ENCODE measurements at regions not wholly inside any gene's neighbourhood (a gene's known extent, or its start where the extent isn't known, plus 50 kb on each side); places are given as distances from the start of the nearest gene placed in this dataset.

- no peaks in the 10 kb centered on the region for H4K20me1 ChIP-seq (ENCODE audit: insufficient read depth, low read length)
- H3K4me3 ChIP-seq (ENCODE audit: low read depth, low read length, poor library complexity, severe bottlenecking), result no peak overlapping the region
- H3K27ac ChIP-seq (ENCODE audit: low read depth, low read length, poor library complexity, severe bottlenecking), result no peak overlapping the region
- H2AFZ ChIP-seq (ENCODE audit: low read length), result no peak overlapping the region
- no peak overlapping the region for H3K9ac ChIP-seq (ENCODE audit: low read length)
- TF ChIP-seq EZH2 (IDR thresholded peaks at IDR 0.05; ENCODE audit: borderline replicate concordance, low read length), result no peak
- TF ChIP-seq, protein P1, sequence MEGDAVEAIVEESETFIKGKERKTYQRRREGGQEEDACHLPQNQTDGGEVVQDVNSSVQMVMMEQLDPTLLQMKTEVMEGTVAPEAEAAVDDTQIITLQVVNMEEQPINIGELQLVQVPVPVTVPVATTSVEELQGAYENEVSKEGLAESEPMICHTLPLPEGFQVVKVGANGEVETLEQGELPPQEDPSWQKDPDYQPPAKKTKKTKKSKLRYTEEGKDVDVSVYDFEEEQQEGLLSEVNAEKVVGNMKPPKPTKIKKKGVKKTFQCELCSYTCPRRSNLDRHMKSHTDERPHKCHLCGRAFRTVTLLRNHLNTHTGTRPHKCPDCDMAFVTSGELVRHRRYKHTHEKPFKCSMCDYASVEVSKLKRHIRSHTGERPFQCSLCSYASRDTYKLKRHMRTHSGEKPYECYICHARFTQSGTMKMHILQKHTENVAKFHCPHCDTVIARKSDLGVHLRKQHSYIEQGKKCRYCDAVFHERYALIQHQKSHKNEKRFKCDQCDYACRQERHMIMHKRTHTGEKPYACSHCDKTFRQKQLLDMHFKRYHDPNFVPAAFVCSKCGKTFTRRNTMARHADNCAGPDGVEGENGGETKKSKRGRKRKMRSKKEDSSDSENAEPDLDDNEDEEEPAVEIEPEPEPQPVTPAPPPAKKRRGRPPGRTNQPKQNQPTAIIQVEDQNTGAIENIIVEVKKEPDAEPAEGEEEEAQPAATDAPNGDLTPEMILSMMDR (IDR thresholded peaks at IDR 0.05; ENCODE audit: low read length), result no peak
- H3K27me3 ChIP-seq (ENCODE audit: insufficient read depth, low read length), result no peaks in the 10 kb centered on the region
- no peaks in the 10 kb centered on the region for H3K79me2 ChIP-seq (ENCODE audit: insufficient read depth, low read length)
- H3K4me1 ChIP-seq (ENCODE audit: insufficient read depth, low read length, severe bottlenecking), result no peaks in the 10 kb centered on the region
- no peaks in the 10 kb centered on the region for H3K36me3 ChIP-seq (ENCODE audit: insufficient read depth, low read length)
- H3K9me2 ChIP-seq (ENCODE audit: low read depth, low read length), result no peaks in the 10 kb centered on the region
- H3K4me2 ChIP-seq (ENCODE audit: low read length), result no peak overlapping the region
- H3F3A ChIP-seq (ENCODE audit: insufficient read depth, low read length), result no peaks in the 10 kb centered on the region
- H3K9me3 ChIP-seq (ENCODE audit: low read length), result no peaks in the 10 kb centered on the region
Measured at GRCh38 chr7:81014266-81014665, 95.4 kb upstream of the SEMA3C start.

DNA sequence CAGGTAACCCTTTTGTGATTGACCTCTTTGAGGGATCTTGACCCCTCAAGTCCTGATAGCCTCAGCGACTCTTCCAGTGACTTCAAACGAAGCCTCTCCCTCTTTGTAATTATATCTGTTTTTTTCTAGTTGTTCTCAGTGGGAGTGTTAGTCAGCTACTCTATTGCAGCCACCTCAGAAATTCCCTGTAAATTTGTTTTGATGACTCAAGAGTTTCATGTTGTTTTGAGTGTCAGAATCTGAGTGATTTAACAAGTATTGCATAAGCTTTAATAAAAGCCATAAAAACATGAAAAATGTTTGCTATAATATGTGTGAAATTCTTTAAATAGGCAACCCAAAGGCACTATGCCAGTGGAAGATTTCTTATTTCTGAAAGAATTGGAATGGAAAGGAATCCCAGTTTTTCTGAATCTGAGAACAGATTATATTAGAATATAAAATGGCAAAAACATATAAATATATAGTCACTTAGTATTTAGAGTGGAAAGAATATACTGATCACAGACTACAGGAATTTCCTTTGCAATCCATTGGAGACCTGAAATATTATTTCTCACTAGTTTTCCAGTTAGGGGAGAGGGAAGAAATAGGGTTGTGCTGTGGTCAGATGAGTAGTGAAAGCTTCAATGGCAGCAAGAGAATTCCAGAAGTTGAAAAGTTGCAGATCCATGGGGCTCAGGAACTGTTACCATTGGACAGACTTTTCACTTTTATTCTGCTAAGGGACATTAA lies 94.4 kb upstream of the SEMA3C start:
- Histone ChIP-seq H3K27me3 (ENCODE audit: insufficient read depth, low read length) (no peaks in the 10 kb centered on the region), H3K4me1 (ENCODE audit: insufficient read depth, low read length, severe bottlenecking) (no peaks in the 10 kb centered on the region), H3K9me3 (ENCODE audit: low read length) (no peaks in the 10 kb centered on the region), H2AFZ (ENCODE audit: low read length) (no peak overlapping the region), H3K27ac (ENCODE audit: low read depth, low read length, poor library complexity, severe bottlenecking) (no peak overlapping the region), H3F3A (ENCODE audit: insufficient read depth, low read length) (no peaks in the 10 kb centered on the region), H3K4me2 (ENCODE audit: low read length) (no peak overlapping the region), H3K9ac (ENCODE audit: low read length) (no peak overlapping the region), H3K9me2 (ENCODE audit: low read depth, low read length) (no peaks in the 10 kb centered on the region), H3K79me2 (ENCODE audit: insufficient read depth, low read length) (no peaks in the 10 kb centered on the region), H4K20me1 (ENCODE audit: insufficient read depth, low read length) (no peaks in the 10 kb centered on the region), H3K4me3 (ENCODE audit: low read depth, low read length, poor library complexity, severe bottlenecking) (no peak overlapping the region), H3K36me3 (ENCODE audit: insufficient read depth, low read length) (no peaks in the 10 kb centered on the region)
- TF ChIP-seq, protein P1 (IDR thresholded peaks at IDR 0.05; ENCODE audit: low read length), result no peak
- TF ChIP-seq EZH2 (IDR thresholded peaks at IDR 0.05; ENCODE audit: borderline replicate concordance, low read length), result no peak

DNA sequence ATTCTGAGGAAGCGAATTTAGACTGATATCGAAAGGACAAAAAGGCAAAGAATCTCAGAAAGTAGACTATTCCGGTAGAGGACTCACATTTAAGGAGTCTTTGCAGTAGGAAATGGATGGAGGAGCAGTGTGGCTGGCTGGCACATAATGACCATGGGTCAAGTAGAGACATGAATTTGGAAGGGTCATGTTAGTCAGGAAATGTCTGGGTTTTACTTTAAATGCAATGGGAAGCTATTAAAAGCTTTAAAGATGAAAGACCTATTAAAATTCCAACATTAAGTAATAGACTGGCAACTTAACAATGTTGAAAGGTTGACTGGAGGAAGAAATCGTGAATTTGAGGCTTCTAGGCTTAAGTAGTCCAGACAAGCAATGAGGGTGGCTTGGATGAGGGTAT lies 90.0 kb upstream of the SEMA3C start:
- Histone ChIP-seq H3K9ac (ENCODE audit: low read length) (no peak overlapping the region), H3F3A (ENCODE audit: insufficient read depth, low read length) (no peaks in the 10 kb centered on the region), H3K9me3 (ENCODE audit: low read length) (no peaks in the 10 kb centered on the region), H3K36me3 (ENCODE audit: insufficient read depth, low read length) (no peaks in the 10 kb centered on the region), H2AFZ (ENCODE audit: low read length) (no peak overlapping the region), H3K79me2 (ENCODE audit: insufficient read depth, low read length) (no peaks in the 10 kb centered on the region), H3K4me2 (ENCODE audit: low read length) (no peak overlapping the region), H3K27ac (ENCODE audit: low read depth, low read length, poor library complexity, severe bottlenecking) (no peak overlapping the region), H3K4me1 (ENCODE audit: insufficient read depth, low read length, severe bottlenecking) (no peaks in the 10 kb centered on the region), H3K4me3 (ENCODE audit: low read depth, low read length, poor library complexity, severe bottlenecking) (no peak overlapping the region), H4K20me1 (ENCODE audit: insufficient read depth, low read length) (no peaks in the 10 kb centered on the region), H3K9me2 (ENCODE audit: low read depth, low read length) (no peaks in the 10 kb centered on the region), H3K27me3 (ENCODE audit: insufficient read depth, low read length) (no peaks in the 10 kb centered on the region)
- TF ChIP-seq, protein P1 (IDR thresholded peaks at IDR 0.05; ENCODE audit: low read length), result no peak
- TF ChIP-seq EZH2 (IDR thresholded peaks at IDR 0.05; ENCODE audit: borderline replicate concordance, low read length), result no peak

Data from OCI-LY1 (cell line).